Retinal pigment epithelial cell (primary cell): ENCODE measurements at regions not wholly inside any gene's neighbourhood (a gene's known extent, or its start where the extent isn't known, plus 50 kb on each side); places are given as distances from the start of the nearest gene placed in this dataset.

ENCODE experiments used
- DNase-seq: peaks from one replicate; pipeline ENCODE4 v3.0.0-alpha.2; 2010; ENCODE audit warnings: low read depth
- H3K4me3 ChIP-seq: 2 replicates; pipeline ENCODE4 v1.5.1; 2011; ENCODE audit warnings: mild to moderate bottlenecking, low read length, control low read depth, moderate library complexity
- TF ChIP-seq, protein P1 (sequence below): conservative IDR thresholded peaks from 2 replicates; pipeline ENCODE4 v1.5.1; 2011; ENCODE audit warnings: low read depth, low read length, control low read depth, inconsistent platforms

DNA sequence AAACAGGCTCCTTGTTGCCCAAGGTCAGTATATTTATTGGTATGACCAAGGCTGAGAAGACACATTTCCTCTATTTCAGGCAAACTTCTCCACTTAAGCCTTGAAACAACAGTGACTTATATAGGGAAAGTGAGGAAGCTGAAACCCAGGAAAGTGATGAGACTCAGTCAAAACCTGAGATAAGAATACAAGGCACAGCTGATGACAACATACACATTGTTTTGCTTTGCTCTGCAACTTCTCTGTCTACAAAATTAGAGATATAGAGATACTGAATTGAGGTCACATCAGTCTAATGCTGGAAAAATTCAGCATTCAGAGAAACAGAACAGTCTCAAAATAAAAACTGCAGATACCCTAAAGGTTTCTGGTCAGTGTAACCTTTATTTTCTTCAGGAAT lies 586.1 kb downstream of the DNAH5 start:
- H3K4me3 ChIP-seq: no peak overlapping the region
- no peak for DNase-seq
- TF ChIP-seq, protein P1, sequence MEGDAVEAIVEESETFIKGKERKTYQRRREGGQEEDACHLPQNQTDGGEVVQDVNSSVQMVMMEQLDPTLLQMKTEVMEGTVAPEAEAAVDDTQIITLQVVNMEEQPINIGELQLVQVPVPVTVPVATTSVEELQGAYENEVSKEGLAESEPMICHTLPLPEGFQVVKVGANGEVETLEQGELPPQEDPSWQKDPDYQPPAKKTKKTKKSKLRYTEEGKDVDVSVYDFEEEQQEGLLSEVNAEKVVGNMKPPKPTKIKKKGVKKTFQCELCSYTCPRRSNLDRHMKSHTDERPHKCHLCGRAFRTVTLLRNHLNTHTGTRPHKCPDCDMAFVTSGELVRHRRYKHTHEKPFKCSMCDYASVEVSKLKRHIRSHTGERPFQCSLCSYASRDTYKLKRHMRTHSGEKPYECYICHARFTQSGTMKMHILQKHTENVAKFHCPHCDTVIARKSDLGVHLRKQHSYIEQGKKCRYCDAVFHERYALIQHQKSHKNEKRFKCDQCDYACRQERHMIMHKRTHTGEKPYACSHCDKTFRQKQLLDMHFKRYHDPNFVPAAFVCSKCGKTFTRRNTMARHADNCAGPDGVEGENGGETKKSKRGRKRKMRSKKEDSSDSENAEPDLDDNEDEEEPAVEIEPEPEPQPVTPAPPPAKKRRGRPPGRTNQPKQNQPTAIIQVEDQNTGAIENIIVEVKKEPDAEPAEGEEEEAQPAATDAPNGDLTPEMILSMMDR: no peak

DNA sequence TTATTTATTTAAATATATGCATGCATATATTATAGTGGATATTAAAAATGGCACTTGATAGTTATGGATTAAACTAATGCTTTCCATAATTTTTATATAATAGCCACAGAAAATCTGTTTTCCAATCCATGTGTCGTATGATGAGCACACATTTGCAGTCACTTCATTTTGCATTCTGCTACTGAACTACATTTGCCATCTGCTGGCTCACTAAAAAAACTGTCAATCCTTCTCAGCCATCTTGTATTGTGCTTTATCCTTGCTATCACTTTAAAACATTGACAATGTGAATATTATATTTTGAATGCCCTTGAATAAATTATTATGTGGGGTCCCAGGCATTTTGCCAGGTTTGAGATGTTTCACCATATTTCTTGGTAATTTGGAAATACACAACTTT lies 586.6 kb downstream of the DNAH5 start:
- TF ChIP-seq, protein P1: no peak

DNA sequence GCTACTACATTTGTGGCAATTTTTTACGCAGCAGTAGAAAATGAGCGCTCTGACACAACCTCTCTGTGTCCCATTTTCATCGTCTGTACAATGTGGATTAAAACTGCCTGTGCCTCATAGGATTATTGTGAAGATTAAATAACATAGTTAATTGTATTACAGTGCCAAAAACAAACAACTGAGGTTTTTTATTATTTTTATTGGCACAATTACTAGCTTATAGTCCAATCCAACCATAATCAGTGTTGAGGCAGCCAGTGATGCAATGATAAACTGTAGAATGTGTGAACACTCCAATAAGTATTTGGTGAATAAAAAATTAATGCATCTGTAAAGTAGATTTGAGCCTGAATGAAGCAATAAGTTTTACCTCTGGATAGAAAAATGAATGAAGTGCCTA lies 588.3 kb downstream of the DNAH5 start:
- TF ChIP-seq, protein P1: no peak
- H3K4me3 ChIP-seq: no peak overlapping the region
- DNase-seq: peak; percentile 65

More for the DNA sequence above, 586.6 kb downstream of the DNAH5 start:
- no peak overlapping the region for H3K4me3 ChIP-seq
- DNase-seq: no peak

DNA sequence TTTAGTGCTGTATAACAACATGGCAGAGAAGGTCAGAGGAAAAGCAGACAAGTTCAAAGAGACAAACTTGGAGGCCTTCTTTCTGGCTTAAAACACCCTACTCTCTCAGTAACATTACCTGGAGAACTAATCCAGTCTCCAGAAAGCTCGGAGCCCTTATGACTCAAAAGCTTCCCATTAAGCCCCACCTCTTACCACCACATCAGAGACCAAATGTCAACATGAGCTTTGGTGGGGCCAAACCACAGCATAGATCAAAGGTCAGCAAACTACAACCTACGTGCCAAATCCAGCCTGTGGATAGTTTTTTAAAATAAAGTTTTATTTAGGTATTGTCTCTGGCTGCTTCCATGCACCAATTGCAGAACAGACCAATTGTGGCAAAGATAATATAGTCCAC lies 589.9 kb downstream of the DNAH5 start:
- H3K4me3 ChIP-seq: no peak overlapping the region
- TF ChIP-seq, protein P1: no peak
- peak; percentile 16 for DNase-seq

DNA sequence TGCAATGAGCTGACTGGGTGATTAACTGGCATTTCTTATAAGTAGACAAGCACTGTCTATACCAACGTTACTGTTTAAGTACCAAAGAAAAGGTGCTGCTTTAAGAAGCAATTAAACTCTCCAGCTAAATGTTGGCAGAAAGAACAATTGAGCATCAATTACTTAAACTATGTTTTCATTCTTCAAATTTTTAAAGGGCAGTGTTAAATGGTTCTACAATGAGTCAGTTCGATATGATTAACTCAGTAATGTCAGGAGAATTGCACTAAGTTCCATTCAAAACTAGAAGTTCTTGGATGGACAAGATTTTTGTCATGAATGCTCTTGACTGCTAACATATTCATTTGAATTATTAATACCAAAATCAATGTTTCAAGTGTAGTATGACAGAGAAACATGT lies 593.7 kb downstream of the DNAH5 start:
- TF ChIP-seq, protein P1: no peak
- no peak overlapping the region for H3K4me3 ChIP-seq
- peak; percentile 59 for DNase-seq

DNA sequence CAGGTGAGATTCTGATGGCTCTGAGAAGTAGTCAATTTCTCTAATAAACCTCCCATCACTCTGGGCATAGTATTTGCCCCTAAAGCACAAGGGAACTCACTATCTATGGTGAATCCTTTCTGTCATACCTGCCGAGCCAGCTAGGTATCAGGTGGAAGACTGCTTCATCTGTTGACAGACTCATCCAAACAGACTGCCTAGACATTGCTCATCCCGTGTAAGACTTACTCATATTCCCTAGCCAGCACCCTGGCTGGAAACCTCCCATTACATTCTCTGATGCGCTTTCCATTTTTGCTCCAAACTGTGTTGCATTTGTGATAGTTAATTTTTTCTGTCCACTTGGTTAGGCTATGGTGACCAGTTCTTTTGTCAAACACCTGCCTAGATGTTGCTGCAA lies 595.9 kb downstream of the DNAH5 start:
- TF ChIP-seq, protein P1: no peak
- no peak for DNase-seq
- H3K4me3 ChIP-seq: no peak overlapping the region

DNA sequence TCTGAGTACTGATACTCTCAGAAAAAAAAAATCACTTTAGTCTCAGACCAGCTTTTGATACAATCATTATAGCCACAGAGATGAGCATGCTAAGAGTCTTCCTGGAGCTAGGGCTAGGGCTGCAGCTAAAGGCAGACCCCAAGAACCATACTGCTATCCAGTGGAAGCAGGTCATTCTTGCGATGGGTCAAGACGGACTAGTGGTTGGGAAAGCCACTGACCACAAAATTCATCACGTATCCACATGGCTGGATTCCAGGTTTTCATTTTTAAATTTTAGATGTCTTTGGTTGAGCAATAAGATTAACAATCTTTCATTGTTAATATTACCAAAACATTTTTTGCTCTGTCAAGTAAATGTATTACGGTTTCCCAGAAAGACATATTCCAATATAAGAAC lies 598.1 kb downstream of the DNAH5 start:
- H3K4me3 ChIP-seq: no peak overlapping the region
- DNase-seq: no peak
- TF ChIP-seq, protein P1: no peak
